B cell (primary cell): ENCODE measurements at regions not wholly inside any gene's neighbourhood (a gene's known extent, or its start where the extent isn't known, plus 50 kb on each side); places are given as distances from the start of the nearest gene placed in this dataset.

Source experiments
- ATAC-seq: fragments of 200-7000 bp; cut with Tn5 transposase; one replicate; pipeline ENCODE4 v1.10.0; 2021; ENCODE audit warnings: low read depth, mild to moderate bottlenecking, moderate number of reproducible peaks, moderate library complexity
- CTCF ChIA-PET: fragments of 350-600 bp; sonication (Branson Sonifier 250); formaldehyde crosslinking; loops from one replicate; lab custom pipeline; 2021; ENCODE audit warnings: antibody characterized with exemption, inconsistent platforms; lab: Charles Lee
- POLR2A ChIA-PET: fragments of 350-600 bp; sonication (Branson Sonifier 250); formaldehyde crosslinking; loops from one replicate; lab custom pipeline; 2021; ENCODE audit warnings: antibody characterized with exemption; lab: Charles Lee
- DNase-seq: peaks from one replicate; pipeline ENCODE4 v3.0.0; 2013
- H2AFZ ChIP-seq: 2 replicates; pipeline ENCODE4 v1.6.1; 2012; ENCODE audit warnings: mild to moderate bottlenecking, low read depth, low read length; ENCODE audit not compliant: insufficient read depth, poor library complexity, severe bottlenecking
- H3K27ac ChIP-seq, 2 donors: 1 replicate in 1 of 2; 2 replicates in 1 of 2; pipeline ENCODE4 v1.5.1; 2012 to 2013; ENCODE audit warnings: low read length in 2 of 2, mild to moderate bottlenecking in 2 of 2, moderate library complexity in 1 of 2
- H3K27me3 ChIP-seq, 4 experiments: fragments of 200-600 bp in 1 of 4; sonication (generic) in 1 of 4; replicated peaks in 1 of 4; 1 replicate in 2 of 4; 2 replicates in 2 of 4; pipeline versions ENCODE4 v1.6.1 to v1.7.0; 2013 to 2016; ENCODE audit warnings: low read length in 3 of 4, mild to moderate bottlenecking in 2 of 4, mixed read lengths in 1 of 4, moderate library complexity in 1 of 4; ENCODE audit not compliant: insufficient read depth in 4 of 4, control insufficient read depth in 3 of 4; ENCODE audit errors: control extremely low read depth in 1 of 4
- H3K36me3 ChIP-seq, 2 experiments: replicated peaks in 1 of 2; 1 replicate in 1 of 2; 2 replicates in 1 of 2; pipeline versions ENCODE4 v1.6.1 to v1.7.1; 2013; ENCODE audit warnings: low read length in 1 of 2; ENCODE audit not compliant: insufficient read depth in 2 of 2, control insufficient read depth in 1 of 2; ENCODE audit errors: control extremely low read depth in 1 of 2, extremely low read depth in 1 of 2
- H3K4me1 ChIP-seq, 2 donors: fragments of 200-600 bp in 1 of 2; sonication (generic) in 1 of 2; 1 replicate in 1 of 2; 2 replicates in 1 of 2; pipeline versions ENCODE4 v1.5.1 to v1.6.1; 2013 to 2017; ENCODE audit warnings: low read length in 2 of 2; ENCODE audit not compliant: control insufficient read depth in 2 of 2, insufficient read depth in 2 of 2
- H3K4me2 ChIP-seq: replicated peaks from 2 replicates; pipeline ENCODE3; 2012; ENCODE audit warnings: mild to moderate bottlenecking, low read depth, low read length; ENCODE audit not compliant: poor library complexity, severe bottlenecking
- H3K4me3 ChIP-seq, 5 experiments: fragments of 200-600 bp in 1 of 5; sonication (generic) in 1 of 5; 1 replicate in 3 of 5; 2 replicates in 2 of 5; pipeline versions ENCODE4 v1.5.1 to v1.7.0; 2011 to 2016; ENCODE audit warnings: low read length in 4 of 5, mild to moderate bottlenecking in 4 of 5, low read depth in 2 of 5, control low read depth in 1 of 5, moderate library complexity in 1 of 5; ENCODE audit not compliant: insufficient read depth in 1 of 5; ENCODE audit errors: control extremely low read depth in 1 of 5, extremely low read depth in 1 of 5
- H3K79me2 ChIP-seq: fragments of 200-600 bp; sonication (generic); one replicate; pipeline ENCODE4 v1.6.0; 2016; ENCODE audit warnings: low read length; ENCODE audit not compliant: control insufficient read depth, insufficient read depth
- H3K9ac ChIP-seq: fragments of 200-600 bp; sonication (generic); 2 replicates; pipeline ENCODE4 v1.6.1; 2017; ENCODE audit warnings: mild to moderate bottlenecking, low read length, moderate library complexity
- H3K9me3 ChIP-seq, 3 donors: one replicate each; pipeline versions ENCODE4 v1.6.1 to v1.7.1; 2013; ENCODE audit warnings: low read length in 2 of 3; ENCODE audit not compliant: control insufficient read depth in 2 of 3, insufficient read depth in 1 of 3; ENCODE audit errors: control extremely low read depth in 1 of 3
- H4K20me1 ChIP-seq: 2 replicates; pipeline ENCODE4 v1.6.0; 2012; ENCODE audit warnings: mild to moderate bottlenecking, low read length; ENCODE audit not compliant: insufficient read depth, control insufficient read depth, poor library complexity, severe bottlenecking
- H3K27ac Mint-ChIP-seq: one replicate; pipeline ENCODE4 v1.8.0; 2021; ENCODE audit warnings: mixed read lengths
- H3K27me3 Mint-ChIP-seq: one replicate; pipeline ENCODE4 v1.8.0; 2021; ENCODE audit warnings: mixed read lengths
- H3K4me1 Mint-ChIP-seq: one replicate; pipeline ENCODE4 v1.8.0; 2021; ENCODE audit warnings: mixed read lengths
- H3K4me3 Mint-ChIP-seq: one replicate; pipeline ENCODE4 v1.8.0; 2021; ENCODE audit warnings: mixed read lengths
- H3K9me3 Mint-ChIP-seq: one replicate; pipeline ENCODE4 v1.8.0; 2022; ENCODE audit warnings: mixed read lengths; ENCODE audit not compliant: insufficient read depth
- CTCF ChIP-seq: fragments of 200-600 bp; IDR thresholded peaks from one replicate; pipeline ENCODE4 v1.8.0; 2022; ENCODE audit warnings: antibody characterized with exemption, mild to moderate bottlenecking
- EZH2 ChIP-seq: IDR thresholded peaks from 2 replicates; pipeline ENCODE4 v1.6.1; 2012; ENCODE audit warnings: borderline replicate concordance, low read depth, mild to moderate bottlenecking, moderate library complexity, low read length; ENCODE audit not compliant: insufficient read depth, poor library complexity, severe bottlenecking
- WGBS: methylation state at CpG from one replicate; pipeline ENCODE4 v1.1.5; 2013; ENCODE audit warnings: missing lambda C conversion rate; ENCODE audit not compliant: insufficient coverage; 5-methylcytosine and 5-hydroxymethylcytosine counted together
- intact Hi-C: fragments of 100-400 bp; cut with micrococcal nuclease; formaldehyde crosslinking; loops from one replicate; pipeline ENCODE4 v1.10.0; 2022

DNA sequence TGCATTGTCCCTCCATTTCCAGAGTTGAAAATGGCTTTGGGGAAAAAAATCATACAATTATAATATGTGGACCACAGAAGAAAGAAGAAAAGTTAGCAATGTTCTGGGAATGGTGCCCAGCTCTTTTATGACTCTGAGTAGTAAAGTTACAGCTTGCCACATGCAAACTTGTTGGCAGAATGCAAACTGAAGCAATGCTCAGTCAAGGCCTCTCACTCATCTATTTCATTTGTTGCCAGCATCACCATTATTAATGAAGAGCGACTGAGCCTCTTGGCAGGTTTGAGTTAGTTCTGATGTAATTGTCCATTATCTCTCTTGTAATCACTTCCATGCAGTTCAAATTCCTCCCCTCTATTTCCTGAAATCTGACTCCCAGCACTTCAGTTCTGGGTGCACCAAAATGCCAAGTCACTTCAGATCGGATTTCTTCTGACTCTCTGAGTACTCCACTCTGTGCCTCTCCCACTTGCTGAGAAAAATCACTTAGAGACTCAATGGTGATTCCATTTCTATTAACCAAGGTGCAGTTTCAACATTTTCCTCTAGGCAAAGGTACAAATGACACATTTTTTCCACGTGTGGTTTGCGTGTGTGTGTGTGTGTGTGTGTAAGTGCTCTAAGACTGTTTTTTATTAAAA is 154.4 kb upstream of the STMND1 start:
- Mint-ChIP-seq H3K27ac (no peak overlapping the region), H3K4me1 (no peaks in the 10 kb centered on the region), H3K4me3 (no peak overlapping the region), H3K27me3 (peaks cover 25% of the 10 kb centered on the region), H3K9me3 (no peaks in the 10 kb centered on the region)
- no peak for ATAC-seq
- no peaks in the 10 kb centered on the region for H3K4me1 ChIP-seq
- H3K79me2 ChIP-seq = no peaks in the 10 kb centered on the region
- DNase-seq = no peak
- H2AFZ ChIP-seq = no peak overlapping the region
- no peaks in the 10 kb centered on the region for H3K9me3 ChIP-seq
- intact Hi-C loops = no loop called here
- 32% methylated on average over 3 of the region's 4 CpGs for WGBS
- POLR2A ChIA-PET = no interaction called here
- peaks cover 0 to 8% (median 0%) of the 10 kb centered on the region in 4 experiments for H3K27me3 ChIP-seq
- TF ChIP-seq CTCF = no peak
- TF ChIP-seq EZH2 = no peak
- CTCF ChIA-PET = no interaction called here
- no peak overlapping the region for H3K9ac ChIP-seq
- H4K20me1 ChIP-seq = no peaks in the 10 kb centered on the region
- no peak overlapping the region for H3K27ac ChIP-seq
- no peak overlapping the region for H3K4me2 ChIP-seq
- no peak overlapping the region for H3K4me3 ChIP-seq
- H3K36me3 ChIP-seq = no peaks in the 10 kb centered on the region

- DNase-seq = no peak
- H3K4me3 ChIP-seq = no peak overlapping the region
- no peak overlapping the region for H3K4me2 ChIP-seq
- H3K79me2 ChIP-seq = no peaks in the 10 kb centered on the region
- intact Hi-C loops = no loop called here
- H3K9me3 ChIP-seq = no peaks in the 10 kb centered on the region
- no peak overlapping the region for H2AFZ ChIP-seq
- no peaks in the 10 kb centered on the region for H3K4me1 ChIP-seq
- no peaks in the 10 kb centered on the region for H3K9me3 Mint-ChIP-seq
- peaks cover 31% of the 10 kb centered on the region for H3K27me3 Mint-ChIP-seq
- H3K4me3 Mint-ChIP-seq = no peak overlapping the region
- peaks cover 0 to 8% (median 0%) of the 10 kb centered on the region in 4 experiments for H3K27me3 ChIP-seq
- TF ChIP-seq CTCF (no peak), EZH2 (no peak)
- CTCF ChIA-PET = no interaction called here
- 100% methylated on average over 1 of the region's 3 CpGs for WGBS
- no peaks in the 10 kb centered on the region for H4K20me1 ChIP-seq
- POLR2A ChIA-PET = no interaction called here
- H3K36me3 ChIP-seq = no peaks in the 10 kb centered on the region
- H3K27ac Mint-ChIP-seq = no peak overlapping the region
- no peak overlapping the region for H3K27ac ChIP-seq
- H3K9ac ChIP-seq = no peak overlapping the region
- no peak for ATAC-seq
- H3K4me1 Mint-ChIP-seq = no peaks in the 10 kb centered on the region
Observed at GRCh38 chr6:16944596-16944995, 157.3 kb upstream of the STMND1 start.
